Jurkat, Clone E6-1 (cell line): ENCODE measurements at regions not wholly inside any gene's neighbourhood (a gene's known extent, or its start where the extent isn't known, plus 50 kb on each side); places are given as distances from the start of the nearest gene placed in this dataset.
"Not testable (repeated sequence)": the region's sequence is repeated elsewhere in the genome, so short reads cannot be mapped to it uniquely, and the experiment has no call there.

Source experiments
- DNase-seq: peaks from one replicate; pipeline ENCODE4 v3.0.0-alpha.2; 2011; ENCODE audit warnings: low read depth, low spot score
- H3K4me3 ChIP-seq: 2 replicates; pipeline ENCODE4 v1.5.1; 2011; ENCODE audit warnings: mild to moderate bottlenecking, low read length, control low read depth, moderate library complexity

DNA sequence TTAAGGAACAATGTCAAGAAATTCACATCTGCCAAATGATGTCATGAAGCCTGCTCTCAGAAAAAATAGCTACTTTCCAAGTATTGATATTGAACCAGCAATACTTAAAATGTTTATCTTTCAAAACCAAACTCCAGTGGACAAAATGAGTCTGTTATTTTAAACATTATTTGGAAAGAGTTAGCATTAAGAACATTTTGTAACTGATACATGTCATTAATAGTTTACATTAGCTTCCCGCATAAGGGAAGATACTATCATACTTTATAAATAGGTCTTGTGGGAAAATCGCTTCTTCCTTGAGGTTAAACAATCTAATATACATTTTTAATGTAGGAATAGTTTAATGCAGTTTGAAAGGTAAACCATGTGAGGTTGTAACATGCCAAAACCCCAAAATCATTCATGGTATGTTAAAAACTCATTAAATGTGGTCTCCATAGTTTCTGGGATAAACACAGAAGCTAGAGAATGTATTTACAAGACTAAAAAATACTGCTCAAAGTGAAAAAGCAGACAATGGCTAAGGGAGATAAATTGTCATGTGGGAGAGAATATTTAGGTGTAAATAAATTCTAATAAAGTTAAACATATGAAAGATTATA lies 73.4 kb upstream of the ATP2B1 start:
- no peak overlapping the region for H3K4me3 ChIP-seq
- DNase-seq, result no peak

DNA sequence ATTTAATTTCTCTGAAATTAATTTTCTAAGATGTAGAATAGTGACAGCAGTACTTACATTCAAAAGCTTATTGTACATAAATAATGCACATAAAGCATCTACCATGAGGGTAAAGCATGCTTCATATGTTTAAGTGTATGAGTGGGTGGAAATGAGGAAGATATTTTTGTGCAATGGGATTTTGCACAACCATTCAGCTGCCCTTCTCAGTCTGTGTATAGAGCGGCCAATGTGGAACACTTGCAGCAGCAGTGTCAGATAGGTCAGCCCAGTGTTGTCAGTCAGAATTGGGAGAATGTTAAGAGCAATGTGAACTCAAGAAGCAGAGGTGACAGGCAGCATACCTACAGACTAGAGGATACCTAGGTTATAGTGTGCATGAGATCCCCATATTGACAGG lies 72.5 kb upstream of the ATP2B1 start:
- H3K4me3 ChIP-seq, result no peak overlapping the region

DNA sequence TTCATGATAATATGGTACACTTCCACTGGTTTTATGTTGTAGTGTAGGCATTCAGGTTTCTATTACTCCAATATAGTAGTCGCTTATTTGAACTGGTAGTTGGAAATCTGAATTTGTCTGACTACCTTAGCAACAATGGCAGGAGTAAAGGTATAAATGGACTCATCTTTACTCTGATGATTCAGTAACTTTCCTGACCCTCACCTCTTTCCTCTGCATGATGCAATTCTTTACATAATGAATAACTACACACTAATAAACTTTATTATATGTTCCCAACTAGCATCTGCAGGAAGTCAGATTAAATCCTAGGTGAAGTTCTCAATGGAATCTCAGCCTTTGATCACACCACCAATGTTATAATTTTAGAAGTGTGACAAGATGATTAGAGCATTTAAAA lies 70.5 kb upstream of the ATP2B1 start:
- DNase-seq, result no peak
- no peak overlapping the region for H3K4me3 ChIP-seq

More for the DNA sequence above, 72.5 kb upstream of the ATP2B1 start:
- no peak for DNase-seq

- no peak overlapping the region for H3K4me3 ChIP-seq
- no peak for DNase-seq
These were observed 69.2 kb upstream of the ATP2B1 start for GRCh38 chr12:89777733-89778379.

DNA sequence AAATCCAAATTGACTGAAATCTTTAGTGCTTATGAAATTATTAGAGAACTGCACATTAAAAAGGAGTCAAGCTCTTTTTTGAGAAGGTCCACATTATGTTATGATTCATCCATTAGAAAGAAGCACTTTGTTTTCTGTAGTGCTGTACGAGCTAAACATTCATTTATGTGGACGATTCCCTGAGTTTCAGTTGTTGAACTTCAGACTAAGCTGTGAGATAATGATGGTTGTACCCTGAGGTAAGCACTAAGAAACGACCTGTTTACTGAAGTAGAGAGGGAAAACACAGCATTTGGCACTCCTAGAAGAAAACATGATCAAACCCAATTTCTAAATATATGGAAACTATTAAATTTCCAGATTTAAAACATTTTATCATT lies 67.3 kb upstream of the ATP2B1 start:
- DNase-seq, result no peak
- no peak overlapping the region for H3K4me3 ChIP-seq

- no peak for DNase-seq
These were observed 66.7 kb upstream of the ATP2B1 start for GRCh38 chr12:89775063-89775985.

DNA sequence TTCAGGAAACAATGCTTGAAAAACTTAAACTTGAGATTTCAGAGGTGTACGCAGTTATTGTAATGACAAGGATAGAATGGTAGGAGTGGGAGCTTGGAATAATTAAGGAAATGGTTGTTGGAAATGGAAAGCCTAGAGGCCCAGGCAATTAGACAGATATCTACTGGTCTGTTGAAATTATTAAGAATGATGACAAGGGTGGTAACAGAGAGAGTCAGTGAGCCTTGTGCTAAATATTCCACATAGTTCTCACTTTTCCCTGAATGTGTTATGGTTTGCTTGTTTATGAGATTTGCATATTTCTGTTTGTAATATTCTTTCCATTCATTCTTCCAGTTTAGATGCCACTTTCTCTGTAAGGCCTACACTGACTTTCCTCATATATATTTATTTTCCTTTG lies 66.0 kb upstream of the ATP2B1 start:
- DNase-seq, result no peak
- H3K4me3 ChIP-seq, result no peak overlapping the region

More at GRCh38 chr12:89775063-89775985, 66.7 kb upstream of the ATP2B1 start:
- no peak overlapping the region for H3K4me3 ChIP-seq

- no peak overlapping the region for H3K4me3 ChIP-seq
- DNase-seq, result peak; percentile 82
These were observed 61.8 kb upstream of the ATP2B1 start for GRCh38 chr12:89770391-89770790.

- no peak for DNase-seq
- H3K4me3 ChIP-seq, result no peak overlapping the region
These were observed 60.8 kb upstream of the ATP2B1 start for GRCh38 chr12:89769483-89769818.

- DNase-seq, result no peak
- H3K4me3 ChIP-seq, result no peak overlapping the region
These were observed 60.2 kb upstream of the ATP2B1 start for GRCh38 chr12:89768586-89769482.

- no peak overlapping the region for H3K4me3 ChIP-seq
- DNase-seq, result no peak
These were observed 57.6 kb upstream of the ATP2B1 start for GRCh38 chr12:89765959-89766824.

GRCh38 chr12:89764164-89764563 lies 55.5 kb upstream of the ATP2B1 start:
- not testable (repeated sequence) for H3K4me3 ChIP-seq, DNase-seq

- no peak for DNase-seq
- H3K4me3 ChIP-seq, result no peak overlapping the region
These were observed 54.0 kb upstream of the ATP2B1 start for GRCh38 chr12:89762498-89763170.

- peak; percentile 51 for DNase-seq
- no peak overlapping the region for H3K4me3 ChIP-seq
These were observed 52.1 kb upstream of the ATP2B1 start for GRCh38 chr12:89760783-89761182.
